ENCODE measurements at regions not wholly inside any gene's neighbourhood (a gene's known extent, or its start where the extent isn't known, plus 50 kb on each side); places are given as distances from the start of the nearest gene placed in this dataset.

GRCh38 chr3:72494626-72495025 lies 353.6 kb downstream of the SHQ1 start:
- TF ChIP-seq CTCF (conservative IDR thresholded peaks at IDR 0.05; ENCODE audit: low read depth in 2 of 2) (no peak), ETS1 (IDR thresholded peaks at IDR 0.05) (no peak), EZH2 (IDR thresholded peaks at IDR 0.05; ENCODE audit: low read depth, unreplicated experiment) (no peak), NANOG (IDR thresholded peaks at IDR 0.05; ENCODE audit: borderline replicate concordance) (no peak)
